LoVo (cell line): ENCODE measurements at regions not wholly inside any gene's neighbourhood (a gene's known extent, or its start where the extent isn't known, plus 50 kb on each side); places are given as distances from the start of the nearest gene placed in this dataset.
"Not testable (repeated sequence)": the region's sequence is repeated elsewhere in the genome, so short reads cannot be mapped to it uniquely, and the experiment has no call there.

Experiments used
- DNase-seq: peaks from one replicate; pipeline ENCODE4 v3.0.0-alpha.2; 2016; ENCODE audit warnings: low spot score

GRCh38 chr2:184113696-184114403, 484.5 kb upstream of the ZNF804A start:
- DNase-seq: no peak

- no peak for DNase-seq
Measured at GRCh38 chr2:184114439-184114838, 483.9 kb upstream of the ZNF804A start.

GRCh38 chr2:184119989-184120800, 478.1 kb upstream of the ZNF804A start:
- DNase-seq: no peak

- no peak for DNase-seq
Measured at GRCh38 chr2:184125867-184126266, 472.5 kb upstream of the ZNF804A start.

- no peak for DNase-seq
Measured at GRCh38 chr2:184129073-184129472, 469.3 kb upstream of the ZNF804A start.

- DNase-seq: no peak
Measured at GRCh38 chr2:184137955-184138354, 460.4 kb upstream of the ZNF804A start.

GRCh38 chr2:184141866-184142265, 456.5 kb upstream of the ZNF804A start:
- DNase-seq: no peak

GRCh38 chr2:184154438-184154837, 443.9 kb upstream of the ZNF804A start:
- no peak for DNase-seq

- DNase-seq: no peak
Measured at GRCh38 chr2:184155791-184156190, 442.5 kb upstream of the ZNF804A start.

- DNase-seq: no peak
Measured at GRCh38 chr2:184157141-184157540, 441.2 kb upstream of the ZNF804A start.

GRCh38 chr2:184162426-184162825, 435.9 kb upstream of the ZNF804A start:
- no peak for DNase-seq

- not testable (repeated sequence) for DNase-seq
Measured at GRCh38 chr2:184168823-184169222, 429.5 kb upstream of the ZNF804A start.

- no peak for DNase-seq
Measured at GRCh38 chr2:184169366-184169765, 429.0 kb upstream of the ZNF804A start.

- DNase-seq: no peak
Measured at GRCh38 chr2:184174493-184175104, 423.7 kb upstream of the ZNF804A start.

GRCh38 chr2:184178229-184178628, 420.1 kb upstream of the ZNF804A start:
- DNase-seq: no peak

GRCh38 chr2:184186436-184186835, 411.9 kb upstream of the ZNF804A start:
- DNase-seq: no peak

- no peak for DNase-seq
Measured at GRCh38 chr2:184187421-184187971, 410.8 kb upstream of the ZNF804A start.

- no peak for DNase-seq
Measured at GRCh38 chr2:184190725-184191124, 407.6 kb upstream of the ZNF804A start.

- DNase-seq: no peak
Measured at GRCh38 chr2:184192649-184193048, 405.7 kb upstream of the ZNF804A start.

GRCh38 chr2:184197413-184197812, 400.9 kb upstream of the ZNF804A start:
- no peak for DNase-seq

- DNase-seq: not testable (repeated sequence)
Measured at GRCh38 chr2:184198791-184199190, 399.5 kb upstream of the ZNF804A start.

GRCh38 chr2:184199274-184199673, 399.1 kb upstream of the ZNF804A start:
- no peak for DNase-seq

- DNase-seq: no peak
Measured at GRCh38 chr2:184201246-184201645, 397.1 kb upstream of the ZNF804A start.
